ENCODE measurements at regions not wholly inside any gene's neighbourhood (a gene's known extent, or its start where the extent isn't known, plus 50 kb on each side); places are given as distances from the start of the nearest gene placed in this dataset.

DNA sequence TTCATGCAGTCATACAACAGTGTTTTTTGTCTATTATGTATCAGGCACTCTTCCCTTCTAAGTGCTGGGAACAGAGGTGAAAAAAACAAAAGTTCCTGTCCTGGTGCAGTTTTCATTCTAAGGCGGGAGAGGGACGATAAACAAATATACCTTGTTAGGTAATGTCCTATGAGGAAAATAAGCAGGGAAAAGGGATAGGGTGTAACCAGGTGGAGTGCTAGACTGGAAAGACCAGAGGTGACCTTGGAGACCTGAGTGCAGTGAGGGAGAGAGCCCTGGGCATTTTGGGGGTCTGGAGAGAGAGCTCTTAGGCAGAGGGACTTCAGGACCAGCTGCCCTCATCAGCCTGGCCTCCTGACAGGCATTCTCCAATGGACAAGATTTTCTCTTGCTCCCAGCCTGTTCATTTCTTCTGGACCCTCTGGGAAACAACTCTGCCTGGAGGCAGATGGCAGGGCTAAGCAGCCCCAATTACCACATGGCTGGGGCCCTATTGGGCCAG, 97.2 kb upstream of the TJP1 start:
- no peak for DNase-seq (ENCODE audit: low read depth, low spot score)

DNA sequence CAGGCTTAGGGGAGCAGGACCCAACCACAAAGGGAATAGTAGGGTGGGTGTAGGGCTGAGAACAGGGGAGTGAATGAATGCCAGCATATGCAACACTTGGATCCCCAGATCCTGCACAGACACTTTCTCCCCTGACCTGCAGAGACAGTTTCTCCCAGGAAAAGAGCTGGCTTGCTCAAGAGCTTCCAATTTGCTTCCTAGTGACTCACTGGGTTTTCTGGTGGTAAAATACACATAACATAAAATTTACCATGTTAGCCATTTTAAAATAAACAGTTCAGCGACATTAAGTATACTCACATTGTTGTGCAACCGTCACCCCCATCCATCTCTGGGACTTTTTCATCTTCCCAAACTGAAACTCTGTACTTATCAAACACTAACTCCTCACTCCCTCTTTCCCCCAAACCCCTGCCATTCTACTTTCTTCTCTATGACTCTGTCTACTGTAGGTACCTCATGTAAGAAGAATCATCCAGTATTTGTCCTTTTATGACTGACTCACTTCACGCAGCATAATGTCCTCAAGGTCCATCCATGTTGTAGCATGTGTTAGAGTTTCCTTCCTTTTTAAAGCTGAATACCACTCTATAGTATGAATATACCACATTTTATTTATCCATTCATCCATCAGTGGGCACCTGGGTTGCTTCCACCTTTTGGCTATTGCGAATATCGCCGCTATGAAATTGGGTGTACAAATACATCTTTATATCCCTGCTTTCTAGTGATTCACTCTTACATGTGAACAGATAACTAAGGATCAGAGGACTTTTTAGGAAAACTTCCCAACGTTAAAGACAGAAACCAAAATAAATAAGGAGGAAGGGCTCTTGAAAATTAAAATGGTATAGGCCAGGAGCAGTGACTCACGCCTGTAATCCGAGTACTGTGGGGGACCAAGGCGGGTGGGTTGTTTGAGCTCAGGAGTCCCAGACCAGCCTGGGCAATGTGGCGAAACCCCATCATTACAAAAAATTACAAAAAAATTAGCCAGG, 95.6 kb upstream of the TJP1 start:
- no peak for DNase-seq (ENCODE audit: low read depth, low spot score)

GRCh38 chr15:29914511-29914926, 92.3 kb upstream of the TJP1 start:
- no peak for DNase-seq (ENCODE audit: low read depth, low spot score)

- DNase-seq (ENCODE audit: low read depth, low spot score) = no peak
Measured at GRCh38 chr15:29913528-29914135, 91.4 kb upstream of the TJP1 start.

- DNase-seq (ENCODE audit: low read depth, low spot score) = no peak
Measured at GRCh38 chr15:29911705-29912104, 89.4 kb upstream of the TJP1 start.

DNA sequence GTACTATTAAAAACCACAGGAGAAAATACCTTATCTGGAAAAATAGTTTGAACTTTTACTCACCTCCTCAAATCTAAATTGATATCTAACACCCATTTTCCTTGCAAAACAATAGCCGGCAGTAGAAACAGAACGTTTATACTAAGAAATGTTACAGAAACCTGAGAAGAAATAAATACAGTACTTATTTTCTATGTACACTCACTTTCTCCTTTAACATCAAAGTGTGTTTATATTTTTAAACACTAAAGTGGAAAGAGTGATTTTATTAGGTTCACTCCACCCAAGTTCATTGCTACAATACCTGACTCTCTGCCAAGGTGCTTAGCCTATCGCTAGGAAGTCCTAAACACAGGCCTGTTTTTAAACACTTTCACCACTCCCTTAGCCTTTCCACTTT, 87.8 kb upstream of the TJP1 start:
- no peak for DNase-seq (ENCODE audit: low read depth, low spot score)

DNA sequence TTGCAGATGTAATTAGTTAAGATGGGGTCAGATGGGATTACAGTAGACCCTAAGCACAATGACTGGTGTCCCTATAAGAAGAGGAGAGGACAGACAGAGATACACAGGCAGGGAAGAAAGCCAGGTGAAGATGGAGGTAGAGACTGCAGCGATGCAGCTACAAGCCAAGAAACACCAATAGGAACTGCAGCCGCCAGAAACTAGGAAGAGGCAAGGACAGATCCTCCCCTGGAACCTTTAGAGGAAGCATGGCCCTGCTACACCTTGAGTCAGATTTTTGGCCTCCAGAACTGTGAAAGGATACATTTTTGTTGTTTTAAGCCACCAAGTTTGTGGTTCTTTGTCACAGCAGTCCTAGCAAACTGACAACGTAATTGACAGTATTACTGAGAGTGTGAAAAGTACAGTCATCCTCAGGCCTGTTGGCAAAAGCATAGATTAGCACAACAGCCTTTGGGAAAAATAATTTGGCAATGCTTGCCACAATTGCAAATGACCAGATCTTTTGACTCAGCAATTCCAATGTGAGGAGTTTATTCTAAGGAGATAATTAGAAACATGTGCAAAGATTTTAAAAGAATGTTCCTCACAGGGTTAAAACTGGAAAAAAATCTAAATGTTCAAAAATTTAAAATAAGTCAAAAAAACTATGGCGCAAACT, 82.6 kb upstream of the TJP1 start:
- DNase-seq (ENCODE audit: low read depth, low spot score) = no peak

GRCh38 chr15:29903785-29904464, 81.7 kb upstream of the TJP1 start:
- DNase-seq (ENCODE audit: low read depth, low spot score) = no peak

- no peak for DNase-seq (ENCODE audit: low read depth, low spot score)
Measured at GRCh38 chr15:29903028-29903427, 80.8 kb upstream of the TJP1 start.

- no peak for DNase-seq (ENCODE audit: low read depth, low spot score)
Measured at GRCh38 chr15:29900237-29901189, 78.2 kb upstream of the TJP1 start.

DNA sequence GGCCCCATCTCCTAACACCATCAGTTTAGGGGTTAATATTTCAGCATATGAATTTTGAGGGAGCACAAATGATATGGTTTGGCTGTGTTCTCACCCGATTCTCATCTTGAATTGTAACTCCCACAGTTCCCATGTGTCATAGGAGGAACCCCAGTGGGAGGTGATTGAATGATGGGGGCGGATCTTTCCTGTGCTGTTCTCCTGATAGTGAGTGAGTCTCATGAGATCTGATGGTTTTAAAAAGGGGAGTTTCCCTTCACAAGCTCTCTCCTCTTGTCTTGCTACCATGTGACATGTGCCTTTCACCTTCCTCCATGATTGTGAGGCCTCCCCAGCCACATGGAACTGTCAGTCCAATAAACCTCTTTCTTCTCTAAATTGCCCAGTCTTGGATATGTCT, 73.8 kb upstream of the TJP1 start:
- no peak for DNase-seq (ENCODE audit: low read depth, low spot score)

GRCh38 chr15:29891096-29891457, 68.8 kb upstream of the TJP1 start:
- no peak for DNase-seq (ENCODE audit: low read depth, low spot score)

- DNase-seq (ENCODE audit: low read depth, low spot score) = no peak
Measured at GRCh38 chr15:29890336-29891095, 68.2 kb upstream of the TJP1 start.

DNA sequence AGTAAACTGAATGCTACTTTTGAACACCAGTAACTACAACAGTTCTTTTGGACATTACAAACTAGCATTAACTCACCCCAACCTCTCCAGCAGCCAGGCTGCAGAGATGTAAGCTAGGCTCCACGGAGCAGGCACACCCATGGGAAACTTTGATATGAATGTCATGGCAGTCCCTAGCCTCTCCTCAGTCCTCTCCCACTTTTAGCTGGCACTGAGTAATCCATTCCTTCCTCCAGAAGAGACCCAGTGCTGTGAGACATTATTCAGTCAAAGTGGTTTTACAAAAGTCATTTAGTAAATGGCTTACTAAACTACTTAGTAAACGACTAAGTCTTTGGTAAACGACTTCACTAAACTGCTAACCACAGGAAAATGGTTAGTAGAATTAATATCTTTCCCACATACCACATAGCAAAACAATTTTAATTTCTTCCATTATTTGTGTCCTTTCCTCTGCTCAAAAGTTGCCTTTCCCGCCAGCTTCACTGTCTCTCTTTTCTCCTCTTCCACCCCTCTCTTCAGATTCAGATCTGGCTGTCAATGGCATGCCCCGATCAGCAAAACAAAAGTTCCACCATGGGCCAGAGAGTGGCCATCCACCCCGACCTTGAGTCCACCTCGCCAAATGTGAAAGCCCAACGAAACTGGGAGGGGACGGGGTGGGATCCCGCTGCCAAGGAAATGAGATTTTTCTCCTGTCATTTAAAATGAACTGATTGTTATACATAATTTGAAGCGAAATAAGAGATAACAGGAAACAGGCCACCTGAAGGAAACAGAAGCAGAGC, 67.5 kb upstream of the TJP1 start:
- no peak for DNase-seq (ENCODE audit: low read depth, low spot score)

GRCh38 chr15:29888646-29889045, 66.4 kb upstream of the TJP1 start:
- no peak for DNase-seq (ENCODE audit: low read depth, low spot score)

DNA sequence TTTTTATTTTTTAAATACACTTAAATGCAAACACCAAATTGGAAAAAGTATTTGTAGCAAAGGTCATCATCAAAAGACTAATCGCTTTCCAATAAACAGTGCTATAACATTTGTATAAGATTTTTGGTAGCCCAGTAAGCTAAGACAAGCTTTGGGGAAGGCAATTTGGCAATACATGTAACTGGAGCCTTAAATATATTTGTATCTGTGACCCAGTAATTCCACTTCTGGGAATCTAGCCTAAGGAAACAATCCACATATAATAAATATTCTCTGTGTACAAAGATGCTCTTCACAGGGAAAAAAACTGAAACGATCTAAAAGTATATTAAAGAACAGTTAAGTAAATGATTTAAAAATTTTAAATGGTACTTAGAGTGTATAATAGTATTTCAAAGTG, 65.5 kb upstream of the TJP1 start:
- no peak for DNase-seq (ENCODE audit: low read depth, low spot score)

DNA sequence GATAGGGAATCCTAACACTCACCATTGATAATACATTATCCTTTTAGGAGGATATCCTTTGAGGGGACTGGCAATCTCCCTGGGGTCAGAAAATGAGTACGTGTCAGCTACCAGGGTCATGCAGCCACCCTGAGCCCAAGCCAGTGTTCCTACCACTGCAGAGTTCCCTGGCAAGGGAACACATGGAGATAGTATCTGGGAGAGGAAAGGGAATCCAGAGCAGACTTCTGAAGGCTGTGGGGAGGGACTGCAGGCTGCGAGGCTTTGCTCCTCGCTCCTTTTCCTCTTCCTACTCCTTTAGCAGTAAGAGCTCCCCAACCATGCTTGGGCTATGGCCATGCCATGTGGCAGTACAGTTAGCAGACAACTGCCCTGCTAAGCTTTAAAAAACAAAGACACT, 62.9 kb upstream of the TJP1 start:
- no peak for DNase-seq (ENCODE audit: low read depth, low spot score)

DNA sequence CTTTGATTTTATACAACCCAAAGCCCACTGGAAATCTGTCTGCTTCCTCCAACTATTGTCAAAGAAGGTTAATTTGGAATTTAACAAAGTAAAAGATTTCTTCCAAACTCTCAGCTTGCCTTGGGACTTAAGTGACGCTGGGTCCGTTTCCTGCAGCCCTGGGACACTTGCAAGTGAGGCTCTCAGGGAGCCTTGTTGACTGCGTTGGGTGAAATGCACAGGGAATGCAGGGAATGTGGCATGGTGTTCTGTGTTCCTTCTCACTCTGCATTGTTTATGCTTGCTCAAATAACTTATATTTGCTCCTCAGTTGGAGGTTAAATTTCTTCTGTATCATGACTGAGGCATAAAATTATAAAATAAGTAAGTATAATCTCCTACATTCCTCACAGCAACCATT, 60.9 kb upstream of the TJP1 start:
- DNase-seq (ENCODE audit: low read depth, low spot score) = no peak

DNA sequence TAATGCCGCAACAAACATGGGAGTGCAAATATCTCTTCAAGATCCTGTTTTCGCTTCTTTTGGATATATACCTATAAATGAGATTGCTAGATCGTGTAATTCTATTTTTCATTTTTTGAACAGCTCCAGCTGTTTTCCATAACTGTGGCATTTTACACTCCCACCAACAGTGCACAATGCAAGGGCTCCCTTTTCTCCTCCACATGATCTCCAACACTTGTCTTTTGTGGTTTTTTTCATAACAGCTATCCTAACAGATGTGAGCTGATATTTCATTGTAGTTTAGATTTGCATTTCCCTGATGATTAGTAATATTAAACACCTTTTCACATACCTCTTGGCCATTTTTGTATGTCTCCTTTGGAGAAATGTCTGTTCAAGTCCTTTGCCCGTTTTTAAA, 58.6 kb upstream of the TJP1 start:
- no peak for DNase-seq (ENCODE audit: low read depth, low spot score)

All from iPS DF 19.7 (cell line).